ENCODE measurements at regions not wholly inside any gene's neighbourhood (a gene's known extent, or its start where the extent isn't known, plus 50 kb on each side); places are given as distances from the start of the nearest gene placed in this dataset.

DNA sequence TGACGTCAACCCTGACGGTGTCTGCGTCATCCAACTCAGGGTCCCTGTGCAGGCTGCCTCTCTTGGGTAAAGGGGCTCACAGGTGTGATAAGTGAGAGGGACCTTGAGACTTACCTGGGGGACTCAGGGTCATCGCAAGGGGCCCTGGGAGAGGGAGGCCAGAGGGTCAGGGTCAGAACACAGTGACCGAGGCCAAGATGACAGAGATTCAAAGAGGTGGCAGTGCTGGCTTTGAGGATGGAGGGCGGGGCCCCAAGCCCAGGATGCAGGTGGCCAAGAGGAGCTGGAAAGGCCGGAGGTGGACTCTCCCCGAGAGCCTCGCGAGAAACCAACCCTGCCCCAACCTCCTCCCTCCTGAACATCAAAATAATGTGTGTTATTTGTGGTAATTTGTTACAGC, 165.2 kb upstream of the PPP2R2D start:
- DNase-seq (ENCODE audit: low spot score), result no peak

DNA sequence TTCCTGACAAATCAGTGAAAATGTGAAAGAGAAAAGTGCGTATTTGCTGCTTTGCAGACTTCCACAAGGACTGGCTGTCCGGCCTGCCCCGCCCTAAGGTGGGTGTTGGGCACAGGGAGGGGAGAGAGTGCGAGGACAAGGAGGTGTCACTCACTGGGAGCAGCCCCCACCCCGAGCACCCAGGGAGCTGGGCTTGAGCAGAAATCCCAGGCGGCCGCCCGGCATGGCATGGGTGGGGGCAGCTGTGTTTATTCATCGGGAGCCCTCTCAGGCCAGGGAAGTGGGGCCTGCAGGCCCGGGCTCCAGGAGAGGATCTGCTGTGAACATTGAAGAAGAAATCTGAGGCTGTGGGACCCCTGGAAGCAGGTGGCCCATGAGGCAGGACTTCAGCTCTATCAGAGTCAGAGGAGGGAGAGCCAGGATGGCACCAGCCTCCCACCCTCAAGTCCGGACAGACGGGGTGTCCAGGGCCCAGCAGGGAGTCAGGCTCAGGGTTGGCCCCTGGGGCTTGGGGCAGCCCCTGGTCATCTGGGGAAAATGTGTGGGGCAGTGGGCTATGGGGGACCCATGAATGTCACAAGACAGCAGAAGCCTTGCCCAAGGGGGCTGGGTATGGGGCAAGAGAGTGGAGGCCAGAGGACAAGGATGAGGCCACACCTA, 164.4 kb upstream of the PPP2R2D start:
- no peak for DNase-seq (ENCODE audit: low spot score)

DNA sequence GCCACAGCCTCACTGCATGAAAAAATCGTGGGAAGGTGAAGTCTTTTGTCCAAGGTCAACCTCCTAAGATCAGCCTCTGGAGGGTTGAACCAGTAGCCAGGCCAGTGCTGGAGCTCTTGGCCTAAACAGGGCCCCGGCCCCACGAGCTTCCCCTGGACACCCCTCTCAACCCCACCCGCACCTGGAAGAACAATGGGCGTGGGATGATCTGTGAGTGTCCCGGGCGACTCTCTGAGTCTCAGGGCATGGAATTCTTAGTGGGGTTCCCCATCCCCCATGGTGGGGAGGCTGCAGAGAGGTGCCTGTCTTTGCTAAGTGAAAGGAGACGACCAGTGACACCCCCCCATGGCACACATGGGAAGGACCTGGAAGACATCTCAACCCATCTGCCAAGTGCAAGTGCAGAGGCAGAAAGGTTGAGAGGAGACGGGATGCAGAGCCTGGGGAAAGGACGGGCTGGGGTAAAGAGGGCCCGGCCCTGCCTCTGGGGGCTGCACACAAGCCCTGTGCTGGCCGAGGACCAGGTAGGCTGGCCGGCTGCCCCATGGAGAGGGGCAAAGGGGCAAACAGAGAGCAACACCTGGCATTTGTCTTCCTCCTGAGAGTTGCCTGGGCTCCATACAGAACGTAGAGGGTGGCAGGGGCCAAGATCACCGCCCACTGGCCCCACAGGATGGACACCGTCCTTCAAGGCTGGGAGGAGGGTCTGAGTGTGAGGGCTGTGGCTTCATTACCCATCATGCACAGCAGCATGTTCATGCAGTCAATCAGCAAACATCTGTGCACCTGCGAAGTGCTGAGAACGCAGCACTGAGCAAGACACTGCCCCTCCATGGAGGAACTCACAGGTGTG, 163.0 kb upstream of the PPP2R2D start:
- no peak for DNase-seq (ENCODE audit: low spot score)

DNA sequence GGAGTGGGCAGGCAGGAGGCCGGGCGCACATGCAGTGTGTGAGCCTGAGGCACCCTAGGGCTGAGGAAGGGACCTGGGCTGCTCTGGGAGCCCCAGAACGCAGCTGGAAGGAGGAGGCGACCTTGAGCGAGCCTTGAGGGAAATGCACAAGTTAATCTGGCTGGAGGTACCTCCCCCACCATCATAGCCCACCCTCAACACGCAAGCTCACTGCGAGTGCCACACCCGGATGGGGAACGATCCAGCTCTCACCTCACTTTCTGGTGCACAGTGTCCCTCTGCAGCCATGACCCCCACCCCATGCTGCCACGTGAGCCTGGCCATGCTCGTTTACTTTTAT, 162.4 kb upstream of the PPP2R2D start:
- DNase-seq (ENCODE audit: low spot score), result no peak

GRCh38 chr10:131739206-131739605, 161.6 kb upstream of the PPP2R2D start:
- DNase-seq (ENCODE audit: low spot score), result no peak

DNA sequence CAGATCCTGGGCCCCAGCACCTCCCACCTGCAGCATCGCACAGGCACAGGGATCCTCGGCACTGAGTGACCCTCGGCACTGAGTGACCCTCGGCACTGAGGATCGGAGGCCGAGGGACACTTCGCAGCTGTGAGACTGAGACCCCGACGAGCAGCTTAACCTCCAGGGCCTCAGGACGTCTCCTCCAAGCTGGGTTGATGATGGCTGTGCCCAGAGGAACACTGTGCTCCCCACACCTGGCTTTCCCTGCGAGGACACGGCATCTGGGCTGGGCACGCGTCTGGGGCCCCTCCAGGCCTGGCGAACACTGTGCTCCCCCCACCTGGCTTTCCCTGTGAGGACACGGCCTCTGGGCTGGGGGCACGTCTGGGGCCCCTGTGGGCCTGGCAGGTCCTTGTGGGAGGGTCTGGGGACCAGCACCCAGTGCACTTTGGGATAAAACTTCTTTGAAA, 158.3 kb upstream of the PPP2R2D start:
- no peak for DNase-seq (ENCODE audit: low spot score)

DNA sequence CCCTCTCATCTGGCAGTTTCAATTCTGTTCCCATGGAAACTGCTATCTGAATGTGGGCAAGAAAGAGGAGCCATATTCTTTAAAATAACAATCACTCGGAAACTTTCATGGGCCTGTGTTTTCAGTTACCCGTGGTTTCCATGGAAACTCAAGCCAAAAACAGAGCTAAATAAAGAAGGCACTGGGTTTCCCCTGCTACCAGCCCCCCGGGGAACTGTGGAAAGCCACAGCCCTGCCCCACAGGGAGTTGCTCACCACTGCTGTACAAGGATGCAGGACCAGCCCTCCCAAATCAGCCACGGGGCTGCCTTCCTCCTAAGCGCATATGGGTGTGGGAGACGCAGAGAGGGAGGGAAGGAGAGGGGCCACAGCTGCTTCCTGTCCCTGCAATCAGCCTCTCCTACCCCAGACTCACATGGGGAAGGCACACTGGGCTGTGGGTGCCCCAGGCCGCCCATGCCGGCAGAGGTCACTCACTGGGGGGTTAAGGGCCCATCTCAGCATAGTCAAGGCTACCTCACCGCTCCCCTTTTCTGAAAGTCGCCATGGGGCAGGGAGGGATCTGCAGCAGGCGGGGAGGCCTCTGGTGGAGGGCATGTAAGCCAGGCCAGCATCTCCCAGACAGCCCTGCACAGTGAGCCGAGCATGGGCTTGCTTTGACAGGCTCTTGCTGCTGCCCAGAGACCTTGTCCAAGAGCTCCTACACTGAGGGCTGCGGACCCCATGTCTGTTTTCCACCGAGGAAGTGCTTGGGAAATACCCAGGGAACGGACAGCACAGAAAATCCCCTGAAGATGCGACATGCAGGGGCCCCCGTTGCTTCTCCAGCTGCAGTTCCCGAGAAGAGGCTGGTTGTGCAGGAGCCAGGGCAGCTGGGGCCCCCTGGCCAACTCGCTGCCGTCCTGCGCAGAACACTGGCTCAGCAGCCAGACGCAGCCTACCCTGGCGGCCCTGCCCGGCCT, 157.3 kb upstream of the PPP2R2D start:
- no peak for DNase-seq (ENCODE audit: low spot score)

GRCh38 chr10:131744346-131744745, 156.5 kb upstream of the PPP2R2D start:
- DNase-seq (ENCODE audit: low spot score), result no peak

GRCh38 chr10:131745591-131745990, 155.2 kb upstream of the PPP2R2D start:
- DNase-seq (ENCODE audit: low spot score), result no peak

DNA sequence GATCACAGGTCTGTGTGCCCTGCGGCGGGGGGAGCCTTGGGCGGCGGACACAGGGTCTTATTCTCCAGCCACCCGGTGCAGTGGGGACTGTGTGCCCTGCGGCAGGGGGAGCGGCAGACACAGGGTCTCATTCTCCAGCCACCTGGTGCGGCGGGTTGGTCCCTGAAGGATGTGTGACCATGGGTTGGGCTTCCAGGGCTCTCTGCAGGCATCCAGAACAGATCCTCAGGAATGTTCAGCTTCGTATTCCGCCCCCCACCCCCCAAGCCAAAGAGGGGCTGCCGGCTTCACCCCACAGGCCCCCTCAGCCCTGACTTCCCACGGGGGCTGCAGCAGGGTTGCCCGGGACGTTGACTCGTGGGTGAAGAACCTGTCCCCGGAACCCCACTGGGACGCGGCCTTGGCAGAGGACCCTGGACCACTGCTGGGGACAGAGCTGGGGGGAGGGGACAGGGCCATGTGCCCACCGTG, 154.5 kb upstream of the PPP2R2D start:
- no peak for DNase-seq (ENCODE audit: low spot score)

- DNase-seq (ENCODE audit: low spot score), result no peak
Observed at GRCh38 chr10:131746785-131747184, 154.0 kb upstream of the PPP2R2D start.

- DNase-seq (ENCODE audit: low spot score), result no peak
Observed at GRCh38 chr10:131747251-131747650, 153.6 kb upstream of the PPP2R2D start.

GRCh38 chr10:131747791-131748190, 153.0 kb upstream of the PPP2R2D start:
- no peak for DNase-seq (ENCODE audit: low spot score)

DNA sequence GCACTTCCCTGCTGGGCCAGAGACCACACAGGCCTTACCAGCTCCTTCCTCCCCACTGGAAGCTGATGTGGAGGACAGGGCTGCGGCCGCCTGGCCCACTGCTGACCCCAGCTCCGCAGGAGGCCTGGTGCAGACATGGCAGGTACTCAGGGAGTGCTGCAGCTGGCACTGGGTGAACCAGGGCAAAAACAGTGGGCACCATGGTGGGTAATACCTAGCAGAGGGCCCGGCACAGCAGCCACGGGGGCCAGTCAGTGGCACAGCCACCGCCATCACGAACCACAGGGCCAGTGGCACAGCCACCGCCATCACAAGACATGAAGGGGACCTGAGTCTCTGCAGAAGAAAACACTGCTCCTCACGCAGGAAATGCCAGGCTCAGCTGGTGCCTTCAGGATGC, 152.6 kb upstream of the PPP2R2D start:
- DNase-seq (ENCODE audit: low spot score), result no peak

DNA sequence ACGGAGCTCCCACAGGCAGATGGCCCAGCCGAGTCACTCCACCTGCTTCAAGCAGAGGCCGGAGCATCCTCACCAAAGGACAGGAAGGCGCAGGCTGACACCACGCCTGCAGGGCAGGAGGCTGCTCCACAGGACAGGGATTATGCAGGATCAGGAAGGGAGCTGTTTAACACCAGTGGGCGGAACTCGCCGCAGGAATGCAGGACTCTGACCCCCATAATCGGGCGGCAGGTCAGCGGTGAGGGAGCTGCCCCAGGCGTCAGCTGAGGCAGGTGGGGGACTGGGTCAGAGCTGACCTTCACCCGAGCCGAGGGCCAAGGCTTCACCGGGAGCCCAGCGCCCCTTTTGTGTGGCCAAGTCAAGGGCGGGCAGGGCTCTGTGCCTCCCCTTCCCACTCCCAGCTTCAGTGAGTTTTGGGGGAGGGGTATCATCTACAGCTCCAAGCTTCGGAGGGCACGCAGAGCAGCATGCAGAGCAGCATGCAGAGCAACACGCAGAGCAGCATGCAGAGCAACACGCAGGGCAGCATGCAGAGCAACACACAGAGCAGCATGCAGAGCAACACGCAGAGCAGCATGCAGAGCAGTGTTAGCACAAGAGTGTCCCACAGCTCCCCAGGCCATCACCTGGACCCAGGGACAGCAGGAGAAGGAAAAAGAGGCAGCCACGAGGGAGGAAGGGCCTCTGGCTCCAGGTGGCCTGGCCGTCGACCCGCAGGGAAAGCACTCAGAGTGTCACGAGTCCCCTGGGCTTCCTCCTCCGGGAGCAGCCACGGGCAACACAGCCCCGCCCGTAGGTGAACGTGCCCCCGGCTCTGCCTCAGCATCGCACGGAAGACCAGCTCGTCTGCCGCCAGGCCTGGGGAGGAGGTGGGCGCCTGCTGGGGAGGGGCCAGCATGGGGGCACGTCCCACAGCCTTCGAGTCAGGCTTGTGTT, 151.7 kb upstream of the PPP2R2D start:
- DNase-seq (ENCODE audit: low spot score), result no peak

GRCh38 chr10:131749767-131750142, 151.1 kb upstream of the PPP2R2D start:
- no peak for DNase-seq (ENCODE audit: low spot score)

GRCh38 chr10:131750171-131750895, 150.5 kb upstream of the PPP2R2D start:
- no peak for DNase-seq (ENCODE audit: low spot score)

- no peak for DNase-seq (ENCODE audit: low spot score)
Observed at GRCh38 chr10:131750973-131751826, 149.6 kb upstream of the PPP2R2D start.

All from hematopoietic multipotent progenitor cell treated with erythropoietin and hydrocortisone succinate and interleukin-3 and kit ligand, for 17 days (in vitro differentiated cells).